SK-N-MC (cell line): ENCODE measurements at regions not wholly inside any gene's neighbourhood (a gene's known extent, or its start where the extent isn't known, plus 50 kb on each side); places are given as distances from the start of the nearest gene placed in this dataset.

Experiments used
- EZH2 ChIP-seq: fragments of 200-600 bp; sonication (generic); IDR thresholded peaks from one replicate; pipeline ENCODE4 v1.6.1; 2017; ENCODE audit warnings: antibody characterized with exemption
- POLR2AphosphoS5 ChIP-seq: IDR thresholded peaks from 2 replicates; pipeline ENCODE4 v1.6.1; 2012; ENCODE audit warnings: mild to moderate bottlenecking, low read depth, low read length, borderline replicate concordance

DNA sequence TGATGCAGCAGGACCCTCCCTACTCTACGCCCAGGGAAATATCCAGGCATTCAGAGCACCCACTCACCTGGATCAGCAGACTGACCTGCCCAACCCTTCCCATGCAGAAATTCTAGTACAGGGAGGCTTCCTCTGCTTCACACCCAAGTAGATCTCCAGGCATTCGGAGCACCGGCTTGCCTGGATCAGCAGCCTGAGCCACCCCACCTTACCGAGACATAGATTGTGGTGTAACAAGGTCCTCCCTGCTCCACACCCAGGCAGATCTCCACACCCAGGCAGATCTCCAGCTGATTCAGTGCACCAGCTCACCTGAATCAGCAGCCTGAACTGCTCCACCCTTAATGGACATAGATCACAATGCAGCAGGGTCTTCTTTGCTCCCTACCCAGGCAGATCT, 215.1 kb upstream of the CPEB2 start:
- no peak for TF ChIP-seq EZH2
- TF ChIP-seq POLR2AphosphoS5 = no peak
